WERI-Rb-1 (cell line): ENCODE measurements at regions not wholly inside any gene's neighbourhood (a gene's known extent, or its start where the extent isn't known, plus 50 kb on each side); places are given as distances from the start of the nearest gene placed in this dataset.
A peak's percentile ranks its signal among the peaks of the same experiment; 100 is the strongest.

Experiments
- DNase-seq: peaks from one replicate; pipeline ENCODE4 v3.0.0-alpha.2; 2020
- H3K27ac ChIP-seq: fragments of 250-450 bp; sonication (Bioruptor Pico); 2 replicates; pipeline ENCODE4 v1.5.1; 2020; ENCODE audit warnings: mild to moderate bottlenecking, moderate library complexity
- H3K27me3 ChIP-seq: fragments of 250-450 bp; sonication (Bioruptor Pico); 2 replicates; pipeline ENCODE4 v1.5.1; 2021; ENCODE audit warnings: mild to moderate bottlenecking, low read depth, moderate library complexity; ENCODE audit not compliant: insufficient read depth, severe bottlenecking
- H3K36me3 ChIP-seq: fragments of 250-450 bp; sonication (Bioruptor Pico); 2 replicates; pipeline ENCODE4 v1.5.1; 2020; ENCODE audit warnings: mild to moderate bottlenecking, moderate library complexity
- H3K4me3 ChIP-seq: 2 replicates; pipeline ENCODE4 v1.5.1; 2011; ENCODE audit warnings: low read depth, mild to moderate bottlenecking, control low read depth, low read length
- H3K9me3 ChIP-seq: fragments of 250-450 bp; sonication (Bioruptor Pico); 2 replicates; pipeline ENCODE4 v1.5.1; 2021; ENCODE audit warnings: mild to moderate bottlenecking, moderate library complexity; ENCODE audit not compliant: severe bottlenecking
- TF ChIP-seq, protein P1 (sequence below): IDR thresholded peaks from 2 replicates; pipeline ENCODE4 v1.5.1; 2011; ENCODE audit warnings: low read depth, mild to moderate bottlenecking, control low read depth, inconsistent platforms, low read length

DNA sequence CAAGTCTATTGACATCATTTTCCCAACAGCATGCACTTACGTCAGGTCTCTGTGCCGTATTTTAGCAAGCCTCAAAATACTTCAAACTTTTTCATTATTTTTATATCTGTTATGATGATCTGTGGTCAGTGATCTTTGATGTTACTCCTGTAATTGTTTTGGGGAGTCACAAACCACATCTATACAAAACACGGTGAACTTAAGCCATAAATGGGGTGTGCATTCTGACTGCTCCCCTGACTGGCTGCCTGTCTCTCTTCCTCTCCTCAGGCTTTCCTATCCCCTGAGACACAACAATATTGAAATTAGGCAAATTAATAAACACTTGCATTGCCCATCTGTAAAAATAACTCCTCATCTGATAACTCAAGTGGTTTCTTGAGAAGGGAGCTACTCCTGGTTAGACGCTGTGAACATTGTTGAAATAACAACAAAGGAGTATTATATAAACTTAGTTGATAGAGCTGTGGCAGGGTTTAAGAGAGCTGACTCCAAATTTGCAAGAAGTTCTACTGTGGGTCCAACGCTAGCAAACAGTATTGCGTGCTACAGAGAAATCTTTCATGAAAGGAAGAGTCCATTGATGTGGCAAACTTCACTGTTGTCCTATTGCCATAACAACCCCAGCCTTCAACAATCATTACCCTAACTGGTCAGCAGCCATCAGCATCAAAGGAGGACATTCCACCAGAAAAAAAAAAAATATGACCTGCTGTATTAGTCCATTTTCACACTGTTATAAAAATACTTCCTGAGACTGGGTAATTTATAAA lies 105.8 kb upstream of the DSCAM start:
- Histone ChIP-seq H3K9me3 (no peaks in the 10 kb centered on the region), H3K27ac (no peak overlapping the region), H3K27me3 (no peaks in the 10 kb centered on the region), H3K4me3 (no peak overlapping the region), H3K36me3 (no peaks in the 10 kb centered on the region)
- DNase-seq = no peak
- TF ChIP-seq, protein P1, sequence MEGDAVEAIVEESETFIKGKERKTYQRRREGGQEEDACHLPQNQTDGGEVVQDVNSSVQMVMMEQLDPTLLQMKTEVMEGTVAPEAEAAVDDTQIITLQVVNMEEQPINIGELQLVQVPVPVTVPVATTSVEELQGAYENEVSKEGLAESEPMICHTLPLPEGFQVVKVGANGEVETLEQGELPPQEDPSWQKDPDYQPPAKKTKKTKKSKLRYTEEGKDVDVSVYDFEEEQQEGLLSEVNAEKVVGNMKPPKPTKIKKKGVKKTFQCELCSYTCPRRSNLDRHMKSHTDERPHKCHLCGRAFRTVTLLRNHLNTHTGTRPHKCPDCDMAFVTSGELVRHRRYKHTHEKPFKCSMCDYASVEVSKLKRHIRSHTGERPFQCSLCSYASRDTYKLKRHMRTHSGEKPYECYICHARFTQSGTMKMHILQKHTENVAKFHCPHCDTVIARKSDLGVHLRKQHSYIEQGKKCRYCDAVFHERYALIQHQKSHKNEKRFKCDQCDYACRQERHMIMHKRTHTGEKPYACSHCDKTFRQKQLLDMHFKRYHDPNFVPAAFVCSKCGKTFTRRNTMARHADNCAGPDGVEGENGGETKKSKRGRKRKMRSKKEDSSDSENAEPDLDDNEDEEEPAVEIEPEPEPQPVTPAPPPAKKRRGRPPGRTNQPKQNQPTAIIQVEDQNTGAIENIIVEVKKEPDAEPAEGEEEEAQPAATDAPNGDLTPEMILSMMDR = no peak

DNA sequence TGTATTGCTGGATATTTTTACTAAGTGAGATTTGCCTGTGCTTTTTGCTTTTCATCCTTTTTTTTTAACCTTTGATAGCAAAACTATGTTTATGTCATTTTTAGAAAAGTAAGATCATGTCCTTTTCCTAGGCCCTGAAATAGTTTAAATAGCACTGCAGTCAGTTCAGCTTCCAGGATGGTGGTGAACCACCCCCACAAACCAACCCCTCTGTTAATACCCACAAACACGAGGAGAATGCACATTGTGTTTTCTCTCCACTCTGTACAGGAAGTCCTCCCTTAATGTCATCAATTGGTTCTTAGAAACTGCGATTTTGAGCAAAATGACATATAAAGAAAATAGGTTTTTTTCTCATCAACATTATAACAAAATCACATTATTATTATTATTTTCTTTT lies 117.7 kb upstream of the DSCAM start:
- DNase-seq = no peak
- TF ChIP-seq, protein P1 = no peak
- no peak overlapping the region for H3K4me3 ChIP-seq
- H3K9me3 ChIP-seq = peaks cover 8% of the 10 kb centered on the region
- no peak overlapping the region for H3K27ac ChIP-seq
- H3K27me3 ChIP-seq = no peaks in the 10 kb centered on the region
- H3K36me3 ChIP-seq = no peaks in the 10 kb centered on the region

DNA sequence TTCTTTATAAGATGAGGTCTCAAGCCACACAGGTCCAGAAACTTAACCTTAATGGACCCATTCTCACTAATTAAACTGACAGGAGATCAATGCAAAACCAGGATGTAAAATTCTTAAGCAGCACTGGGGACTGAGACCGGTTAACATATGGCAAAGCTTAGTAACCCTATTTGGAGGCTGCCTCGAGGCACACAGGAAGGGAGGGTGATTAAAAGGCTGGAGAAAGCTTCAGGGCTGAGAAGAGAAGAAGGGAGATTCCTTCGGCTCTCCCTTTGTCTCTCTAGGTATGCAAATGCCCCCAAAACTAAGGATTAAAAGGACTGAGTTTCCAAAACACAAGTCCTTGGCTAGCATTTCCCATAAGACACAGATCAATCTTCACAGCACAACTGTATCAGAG lies 120.8 kb upstream of the DSCAM start:
- H3K9me3 ChIP-seq = no peaks in the 10 kb centered on the region
- DNase-seq = peak; percentile 71

DNA sequence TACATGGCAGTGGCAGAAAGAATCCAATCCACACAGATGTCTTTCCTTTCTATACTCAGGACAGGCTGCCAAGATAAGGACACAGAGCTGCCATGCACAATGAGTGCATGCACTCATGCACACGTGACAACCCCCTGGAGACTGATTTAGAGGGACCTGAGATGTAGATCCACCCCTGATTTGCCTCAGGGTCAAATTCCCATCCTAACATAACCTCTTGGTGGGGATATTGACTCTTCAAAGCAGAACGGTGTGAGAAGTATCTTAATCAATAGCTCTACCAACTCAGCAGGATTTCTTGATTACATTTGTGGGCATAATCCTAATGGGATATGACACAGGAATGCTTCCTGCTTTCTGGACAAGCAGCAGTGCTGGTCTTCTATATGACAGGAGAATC lies 125.2 kb upstream of the DSCAM start:
- DNase-seq = no peak
- Histone ChIP-seq H3K36me3 (no peaks in the 10 kb centered on the region), H3K9me3 (peaks cover 10% of the 10 kb centered on the region), H3K27ac (no peak overlapping the region), H3K27me3 (no peaks in the 10 kb centered on the region), H3K4me3 (no peak overlapping the region)
- TF ChIP-seq, protein P1 = no peak

More for the DNA sequence above, 120.8 kb upstream of the DSCAM start:
- Histone ChIP-seq H3K36me3 (no peaks in the 10 kb centered on the region), H3K27ac (peak overlapping the region; percentile 25), H3K4me3 (no peak overlapping the region), H3K27me3 (no peaks in the 10 kb centered on the region)
- TF ChIP-seq, protein P1 = no peak

DNA sequence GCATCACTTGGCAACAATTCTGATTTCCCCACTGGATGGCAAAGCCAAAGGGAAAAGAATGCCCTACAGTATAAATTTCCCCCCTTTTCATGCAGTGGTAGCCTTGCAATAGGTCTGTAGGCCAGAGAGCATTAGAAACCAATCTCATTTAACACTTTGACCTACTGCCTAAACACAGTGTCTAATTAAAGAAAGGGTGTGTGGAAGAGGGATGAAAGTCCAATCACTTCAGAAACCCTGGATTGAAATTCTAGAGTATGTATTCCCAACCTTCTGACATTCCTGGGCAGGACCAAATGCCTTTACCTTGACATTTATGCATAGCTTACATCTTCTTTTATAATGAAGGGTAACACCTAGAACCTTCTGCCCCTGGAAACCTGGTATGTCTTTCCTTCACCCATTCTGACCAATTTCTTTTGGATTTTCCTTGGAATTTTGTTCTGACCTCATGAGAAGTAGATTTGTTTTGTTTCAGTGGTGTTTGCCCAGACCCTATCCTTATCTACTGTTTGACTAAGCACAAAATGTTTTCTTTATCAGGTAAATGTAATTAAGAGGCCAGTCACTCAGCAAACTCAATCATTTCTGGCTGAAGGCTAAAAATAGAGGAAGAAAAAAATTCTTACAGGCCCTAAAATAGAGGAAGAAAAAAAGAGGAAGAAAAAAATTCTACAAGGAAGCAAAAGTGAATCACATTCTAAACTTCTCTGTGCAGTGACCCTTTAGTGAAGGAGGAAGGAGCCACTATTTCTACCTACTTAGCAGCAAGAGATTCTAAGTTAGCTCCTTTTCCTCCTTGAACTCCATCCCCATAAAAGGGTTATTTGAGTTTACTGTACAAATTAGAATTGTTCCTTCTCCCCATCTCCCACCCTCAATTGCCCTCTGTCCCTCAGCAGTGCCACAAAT lies 129.5 kb upstream of the DSCAM start:
- no peak for DNase-seq
- TF ChIP-seq, protein P1 = no peak
- peaks cover 13% of the 10 kb centered on the region for H3K9me3 ChIP-seq
- no peaks in the 10 kb centered on the region for H3K27me3 ChIP-seq
- H3K27ac ChIP-seq = no peak overlapping the region
- no peaks in the 10 kb centered on the region for H3K36me3 ChIP-seq
- H3K4me3 ChIP-seq = no peak overlapping the region
